ENCODE measurements at regions not wholly inside any gene's neighbourhood (a gene's known extent, or its start where the extent isn't known, plus 50 kb on each side); places are given as distances from the start of the nearest gene placed in this dataset.

DNA sequence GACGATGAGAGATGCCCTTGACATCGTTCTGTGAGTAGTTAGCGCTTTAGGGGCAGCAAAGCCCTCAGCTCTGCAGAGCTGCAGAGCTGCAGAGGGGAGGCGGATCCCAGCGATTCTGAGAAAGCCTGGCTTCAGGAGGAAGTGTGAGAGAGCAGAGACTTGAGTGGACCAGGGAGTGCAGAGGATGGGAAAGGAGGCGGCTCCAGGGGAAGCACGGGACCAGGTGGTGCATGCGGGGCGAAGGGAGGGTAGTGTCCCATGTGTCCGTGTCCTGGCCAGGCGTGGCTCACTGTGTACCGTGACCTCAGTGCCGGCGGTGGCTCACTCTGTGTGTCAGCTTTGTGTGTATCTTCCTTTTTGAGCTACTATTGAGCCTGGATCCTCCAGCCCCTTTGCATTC, 250.8 kb upstream of the PITRM1 start:
- no peaks in the 10 kb centered on the region for H3K27me3 ChIP-seq (ENCODE audit: control insufficient read depth, insufficient read depth, low read length)
- H3K36me3 ChIP-seq (ENCODE audit: control insufficient read depth, insufficient read depth, low read length), result no peaks in the 10 kb centered on the region
- TF ChIP-seq, protein P1, sequence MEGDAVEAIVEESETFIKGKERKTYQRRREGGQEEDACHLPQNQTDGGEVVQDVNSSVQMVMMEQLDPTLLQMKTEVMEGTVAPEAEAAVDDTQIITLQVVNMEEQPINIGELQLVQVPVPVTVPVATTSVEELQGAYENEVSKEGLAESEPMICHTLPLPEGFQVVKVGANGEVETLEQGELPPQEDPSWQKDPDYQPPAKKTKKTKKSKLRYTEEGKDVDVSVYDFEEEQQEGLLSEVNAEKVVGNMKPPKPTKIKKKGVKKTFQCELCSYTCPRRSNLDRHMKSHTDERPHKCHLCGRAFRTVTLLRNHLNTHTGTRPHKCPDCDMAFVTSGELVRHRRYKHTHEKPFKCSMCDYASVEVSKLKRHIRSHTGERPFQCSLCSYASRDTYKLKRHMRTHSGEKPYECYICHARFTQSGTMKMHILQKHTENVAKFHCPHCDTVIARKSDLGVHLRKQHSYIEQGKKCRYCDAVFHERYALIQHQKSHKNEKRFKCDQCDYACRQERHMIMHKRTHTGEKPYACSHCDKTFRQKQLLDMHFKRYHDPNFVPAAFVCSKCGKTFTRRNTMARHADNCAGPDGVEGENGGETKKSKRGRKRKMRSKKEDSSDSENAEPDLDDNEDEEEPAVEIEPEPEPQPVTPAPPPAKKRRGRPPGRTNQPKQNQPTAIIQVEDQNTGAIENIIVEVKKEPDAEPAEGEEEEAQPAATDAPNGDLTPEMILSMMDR (IDR thresholded peaks at IDR 0.05; ENCODE audit: insufficient read depth, low read length, poor library complexity, severe bottlenecking), result no peak
- H3K4me3 ChIP-seq (ENCODE audit: low read depth, low read length), result no peak overlapping the region
- DNase-seq (ENCODE audit: low read depth), result no peak

DNA sequence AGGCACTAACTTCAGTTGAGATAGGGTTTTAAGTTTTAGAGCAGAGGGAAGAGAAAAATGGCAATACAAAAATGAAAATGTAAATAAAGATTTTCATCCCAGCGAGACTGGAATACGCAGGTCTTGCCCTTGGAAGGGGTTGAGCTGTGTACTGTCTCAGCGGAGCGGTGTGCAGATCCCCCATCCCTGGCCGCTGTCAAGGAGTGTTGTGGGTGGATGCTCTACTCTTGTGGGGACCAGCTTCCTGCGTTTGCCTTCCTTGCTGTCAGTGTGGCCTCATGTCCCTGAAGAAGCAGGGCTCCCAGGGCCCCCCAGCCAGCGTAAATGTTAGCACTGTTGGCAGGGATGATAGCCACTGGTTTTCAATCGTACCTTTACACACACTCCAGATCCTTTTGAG, 249.7 kb upstream of the PITRM1 start:
- Histone ChIP-seq H3K27me3 (ENCODE audit: control insufficient read depth, insufficient read depth, low read length) (no peaks in the 10 kb centered on the region), H3K4me3 (ENCODE audit: low read depth, low read length) (no peak overlapping the region), H3K36me3 (ENCODE audit: control insufficient read depth, insufficient read depth, low read length) (no peaks in the 10 kb centered on the region)
- no peak for DNase-seq (ENCODE audit: low read depth)
- TF ChIP-seq, protein P1 (IDR thresholded peaks at IDR 0.05; ENCODE audit: insufficient read depth, low read length, poor library complexity, severe bottlenecking), result no peak

DNA sequence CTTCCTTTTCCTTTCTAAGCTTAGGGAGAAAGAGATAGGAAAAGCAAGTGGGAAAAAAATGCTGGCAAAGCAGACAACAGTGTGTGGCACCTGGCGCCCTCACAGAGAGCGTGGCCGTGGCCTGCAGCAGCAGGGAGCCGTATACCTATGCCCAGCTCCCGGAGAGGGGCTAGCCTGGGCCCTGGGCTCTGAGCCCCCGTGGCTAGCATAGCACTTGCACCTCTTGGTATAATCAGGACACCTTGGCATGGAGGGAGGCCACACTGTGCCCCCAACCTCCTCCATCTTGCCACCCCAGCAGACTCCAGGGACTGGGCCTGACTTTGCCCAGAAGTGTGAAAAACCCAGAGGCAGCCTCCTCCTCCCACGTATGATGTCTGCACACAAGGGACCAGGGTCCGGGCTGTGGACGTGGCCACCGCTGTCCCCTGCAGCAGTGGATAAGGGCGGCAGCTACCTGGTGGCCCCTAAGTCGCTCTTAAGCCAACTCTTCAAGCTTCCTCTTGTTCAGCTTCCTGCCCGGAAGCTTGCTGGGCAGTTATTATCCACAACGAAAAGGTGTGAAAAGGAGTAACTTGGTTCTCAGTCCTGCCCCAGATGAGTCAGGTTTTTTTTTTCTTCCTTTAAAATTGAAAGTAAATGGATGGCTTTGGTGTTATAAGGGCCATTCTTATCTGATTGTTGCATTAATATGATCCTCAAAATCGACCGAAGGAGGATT, 249.1 kb upstream of the PITRM1 start:
- H3K27me3 ChIP-seq (ENCODE audit: control insufficient read depth, insufficient read depth, low read length), result no peaks in the 10 kb centered on the region
- H3K36me3 ChIP-seq (ENCODE audit: control insufficient read depth, insufficient read depth, low read length), result no peaks in the 10 kb centered on the region
- TF ChIP-seq, protein P1 (IDR thresholded peaks at IDR 0.05; ENCODE audit: insufficient read depth, low read length, poor library complexity, severe bottlenecking), result no peak
- H3K4me3 ChIP-seq (ENCODE audit: low read depth, low read length), result no peak overlapping the region
- no peak for DNase-seq (ENCODE audit: low read depth)

DNA sequence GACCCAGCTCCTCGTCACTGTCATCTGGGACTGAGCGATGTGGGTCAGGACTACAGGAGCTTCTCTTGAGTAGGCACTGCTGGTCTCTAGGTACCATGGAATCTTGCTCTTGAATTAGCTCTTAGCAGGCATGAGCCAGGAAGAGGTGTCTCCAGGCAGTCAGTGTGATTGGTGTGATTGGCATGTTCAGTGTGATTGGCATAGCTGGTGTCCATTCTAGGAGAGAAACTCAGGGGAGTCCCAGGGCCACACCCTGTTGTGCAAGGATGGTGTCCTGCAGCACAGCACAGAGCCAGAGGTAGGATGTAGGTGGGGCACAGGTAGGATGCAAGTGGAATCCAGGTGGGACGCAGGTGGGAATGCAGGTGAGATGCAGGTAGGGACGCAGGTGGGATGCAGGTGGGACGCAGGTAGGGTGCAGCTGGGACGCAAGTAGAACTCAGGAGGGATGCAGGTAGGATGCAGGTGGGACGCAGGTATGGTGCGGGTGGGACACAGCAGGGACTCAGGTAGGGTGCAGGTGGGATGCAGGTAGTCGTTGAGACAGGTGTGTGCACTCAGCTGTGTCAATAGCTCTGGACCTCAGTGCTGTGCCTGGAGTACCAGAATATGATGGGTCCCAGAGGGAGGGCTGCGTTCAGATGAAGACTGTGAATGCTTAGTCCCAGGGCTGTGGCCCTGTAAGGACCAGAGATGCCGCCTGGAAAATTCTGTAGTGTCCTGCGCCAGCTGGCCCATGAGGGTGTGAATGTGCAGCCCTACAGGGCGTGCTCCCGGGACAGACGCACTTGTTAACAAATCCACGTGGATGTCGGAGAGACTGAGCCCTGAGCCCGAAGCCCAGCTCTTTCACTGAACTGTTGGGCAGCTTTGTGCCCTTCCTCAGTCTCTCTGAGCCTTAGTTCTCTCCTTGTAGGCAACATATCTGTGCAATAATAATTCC, 248.2 kb upstream of the PITRM1 start:
- Histone ChIP-seq H3K27me3 (ENCODE audit: control insufficient read depth, insufficient read depth, low read length) (no peaks in the 10 kb centered on the region), H3K36me3 (ENCODE audit: control insufficient read depth, insufficient read depth, low read length) (no peaks in the 10 kb centered on the region), H3K4me3 (ENCODE audit: low read depth, low read length) (no peak overlapping the region)
- TF ChIP-seq, protein P1 (IDR thresholded peaks at IDR 0.05; ENCODE audit: insufficient read depth, low read length, poor library complexity, severe bottlenecking), result no peak
- DNase-seq (ENCODE audit: low read depth), result no peak

DNA sequence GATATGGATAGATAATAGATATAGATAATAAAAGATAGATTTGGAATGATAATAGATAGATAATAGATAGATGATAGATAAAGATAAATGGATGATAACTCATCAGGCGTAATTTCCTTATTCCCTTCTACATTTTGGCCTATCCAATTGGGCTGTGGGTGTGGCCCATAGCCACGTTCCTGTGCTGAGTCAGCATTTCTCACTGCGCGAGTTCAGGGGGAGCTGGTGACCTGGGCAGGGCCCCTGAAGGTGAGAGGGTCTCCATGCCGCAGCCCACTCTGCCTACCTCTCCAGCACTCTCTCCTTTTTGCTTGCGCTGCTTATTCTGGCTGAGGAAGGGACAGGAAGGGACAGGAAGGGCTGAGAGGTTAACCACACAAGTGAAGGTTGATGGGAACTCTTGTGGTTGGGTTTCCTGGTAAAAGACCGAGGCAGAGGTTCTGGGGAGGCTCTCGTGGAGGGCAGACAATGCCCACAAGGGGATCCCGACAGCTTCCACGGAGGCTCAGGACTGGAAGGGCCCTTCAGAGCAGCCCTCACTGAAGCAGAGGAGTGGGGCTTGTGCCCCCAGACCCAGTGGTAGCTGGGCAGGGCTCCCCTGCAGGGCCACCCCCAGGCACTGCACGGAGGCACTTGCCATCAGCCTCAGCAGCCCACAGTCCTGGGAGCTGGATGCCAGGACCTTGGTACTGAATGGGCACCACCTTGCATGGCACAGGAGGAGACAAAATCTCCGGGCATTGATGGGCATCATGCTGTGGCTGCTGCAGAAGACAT, 247.3 kb upstream of the PITRM1 start:
- TF ChIP-seq, protein P1 (IDR thresholded peaks at IDR 0.05; ENCODE audit: insufficient read depth, low read length, poor library complexity, severe bottlenecking), result no peak
- DNase-seq (ENCODE audit: low read depth), result no peak
- no peaks in the 10 kb centered on the region for H3K36me3 ChIP-seq (ENCODE audit: control insufficient read depth, insufficient read depth, low read length)
- H3K27me3 ChIP-seq (ENCODE audit: control insufficient read depth, insufficient read depth, low read length), result no peaks in the 10 kb centered on the region
- H3K4me3 ChIP-seq (ENCODE audit: low read depth, low read length), result no peak overlapping the region

Measured in kidney epithelial cell (primary cell).